Loucy (cell line): ENCODE measurements at regions not wholly inside any gene's neighbourhood (a gene's known extent, or its start where the extent isn't known, plus 50 kb on each side); places are given as distances from the start of the nearest gene placed in this dataset.

Source experiments
- H2AFZ ChIP-seq: fragments of 200-600 bp; sonication (generic); 2 replicates; pipeline ENCODE4 v1.6.0; 2016; ENCODE audit warnings: antibody characterized with exemption, mild to moderate bottlenecking, low read length, moderate library complexity
- H3F3A ChIP-seq: fragments of 200-600 bp; 2 replicates; pipeline ENCODE4 v1.6.0; 2016; ENCODE audit warnings: antibody characterized with exemption, low read depth, mild to moderate bottlenecking
- H3K27me3 ChIP-seq: fragments of 200-600 bp; sonication (generic); 2 replicates; pipeline ENCODE4 v1.6.1; 2014; ENCODE audit warnings: low read length, mild to moderate bottlenecking; ENCODE audit not compliant: insufficient read depth, poor library complexity, severe bottlenecking
- H3K36me3 ChIP-seq: fragments of 200-600 bp; sonication (generic); 2 replicates; pipeline ENCODE4 v1.6.1; 2016; ENCODE audit warnings: low read length; ENCODE audit not compliant: insufficient read depth
- H3K4me1 ChIP-seq: fragments of 200-600 bp; sonication (generic); 2 replicates; pipeline ENCODE4 v1.5.1; 2014; ENCODE audit warnings: low read length, mild to moderate bottlenecking; ENCODE audit not compliant: insufficient read depth, poor library complexity, severe bottlenecking
- H3K4me2 ChIP-seq: fragments of 200-600 bp; sonication (generic); 2 replicates; pipeline ENCODE4 v1.6.0; 2014; ENCODE audit warnings: antibody characterized with exemption, low read length, low read depth, mild to moderate bottlenecking; ENCODE audit not compliant: poor library complexity, severe bottlenecking
- H3K4me3 ChIP-seq: fragments of 200-600 bp; sonication (generic); 2 replicates; pipeline ENCODE4 v1.5.1; 2014; ENCODE audit warnings: low read length, mild to moderate bottlenecking, mixed read lengths; ENCODE audit not compliant: poor library complexity, severe bottlenecking
- H3K79me2 ChIP-seq: fragments of 200-600 bp; sonication (generic); 2 replicates; pipeline ENCODE4 v1.6.1; 2014; ENCODE audit warnings: low read length; ENCODE audit not compliant: insufficient read depth
- H3K9ac ChIP-seq: fragments of 200-600 bp; sonication (generic); 2 replicates; pipeline ENCODE4 v1.6.0; 2014; ENCODE audit warnings: mild to moderate bottlenecking, low read depth, low read length, moderate library complexity; ENCODE audit not compliant: poor library complexity, severe bottlenecking
- H3K9me2 ChIP-seq: fragments of 200-600 bp; sonication (generic); replicated peaks from 2 replicates; pipeline ENCODE4 v1.6.1; 2016; ENCODE audit warnings: low read depth, low read length, mixed read lengths
- H3K9me3 ChIP-seq: fragments of 200-600 bp; sonication (generic); 2 replicates; pipeline ENCODE4 v1.6.1; 2014; ENCODE audit warnings: mild to moderate bottlenecking, antibody characterized with exemption, low read length, low read depth; ENCODE audit not compliant: insufficient read depth
- H4K20me1 ChIP-seq: fragments of 200-600 bp; sonication (generic); 2 replicates; pipeline ENCODE4 v1.6.0; 2014; ENCODE audit warnings: antibody characterized with exemption, low read length, mild to moderate bottlenecking; ENCODE audit not compliant: insufficient read depth, poor library complexity, severe bottlenecking
- CTCF ChIP-seq: fragments of 200-600 bp; sonication (generic); conservative IDR thresholded peaks from 2 replicates; pipeline ENCODE4 v1.5.1; 2014; ENCODE audit warnings: mild to moderate bottlenecking, antibody characterized with exemption, low read length
- EZH2phosphoT487 ChIP-seq: fragments of 200-600 bp; IDR thresholded peaks from 2 replicates; pipeline ENCODE4 v1.6.1; 2018; ENCODE audit warnings: antibody characterized with exemption, mild to moderate bottlenecking, moderate library complexity, borderline replicate concordance

DNA sequence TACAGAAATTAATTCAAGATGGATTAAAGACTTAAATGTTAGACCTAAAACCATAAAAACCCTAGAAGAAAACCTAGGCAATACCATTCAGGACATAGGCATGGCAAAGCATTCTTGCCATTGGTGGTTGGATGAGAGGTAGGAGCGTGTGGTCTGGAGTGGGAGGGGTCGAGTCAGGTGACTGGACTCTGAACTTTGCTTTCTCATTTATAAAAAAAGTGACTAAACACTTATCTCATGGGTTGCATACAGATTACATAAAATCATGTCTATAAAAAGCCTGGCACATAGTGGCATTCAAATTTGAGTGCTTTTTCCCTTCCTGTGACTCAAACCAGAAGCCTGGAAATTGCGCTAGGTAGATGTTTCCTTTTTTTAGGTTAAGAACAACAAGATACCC lies 159.7 kb upstream of the SHISA6 start:
- no peaks in the 10 kb centered on the region for H3F3A ChIP-seq
- H3K9me2 ChIP-seq: no peaks in the 10 kb centered on the region
- TF ChIP-seq CTCF (no peak), EZH2phosphoT487 (no peak)
- H3K4me2 ChIP-seq: no peak overlapping the region
- H3K4me3 ChIP-seq: no peak overlapping the region
- H3K36me3 ChIP-seq: no peaks in the 10 kb centered on the region
- no peaks in the 10 kb centered on the region for H3K9me3 ChIP-seq
- H4K20me1 ChIP-seq: no peaks in the 10 kb centered on the region
- H3K27me3 ChIP-seq: no peaks in the 10 kb centered on the region
- H3K79me2 ChIP-seq: no peaks in the 10 kb centered on the region
- H2AFZ ChIP-seq: no peak overlapping the region
- no peak overlapping the region for H3K9ac ChIP-seq
- H3K4me1 ChIP-seq: no peaks in the 10 kb centered on the region

GRCh38 chr17:11077673-11078072 lies 163.3 kb upstream of the SHISA6 start:
- Histone ChIP-seq H3F3A (no peaks in the 10 kb centered on the region), H3K27me3 (no peaks in the 10 kb centered on the region), H3K9ac (no peak overlapping the region), H2AFZ (no peak overlapping the region), H3K79me2 (no peaks in the 10 kb centered on the region), H3K9me2 (no peaks in the 10 kb centered on the region), H3K4me1 (no peaks in the 10 kb centered on the region), H3K4me3 (no peak overlapping the region), H4K20me1 (no peaks in the 10 kb centered on the region), H3K9me3 (no peaks in the 10 kb centered on the region), H3K36me3 (no peaks in the 10 kb centered on the region), H3K4me2 (no peak overlapping the region)
- no peak for TF ChIP-seq CTCF
- TF ChIP-seq EZH2phosphoT487: no peak

GRCh38 chr17:11074451-11074850 lies 166.6 kb upstream of the SHISA6 start:
- no peak overlapping the region for H2AFZ ChIP-seq
- H3K4me1 ChIP-seq: no peaks in the 10 kb centered on the region
- no peak overlapping the region for H3K9ac ChIP-seq
- no peak overlapping the region for H3K4me2 ChIP-seq
- H3F3A ChIP-seq: no peaks in the 10 kb centered on the region
- no peaks in the 10 kb centered on the region for H3K9me3 ChIP-seq
- no peaks in the 10 kb centered on the region for H4K20me1 ChIP-seq
- H3K4me3 ChIP-seq: no peak overlapping the region
- no peaks in the 10 kb centered on the region for H3K27me3 ChIP-seq
- H3K79me2 ChIP-seq: no peaks in the 10 kb centered on the region
- H3K9me2 ChIP-seq: no peaks in the 10 kb centered on the region
- TF ChIP-seq EZH2phosphoT487 (no peak), CTCF (no peak)
- H3K36me3 ChIP-seq: no peaks in the 10 kb centered on the region
